Inflammatory macrophage (primary cell): ENCODE measurements at regions not wholly inside any gene's neighbourhood (a gene's known extent, or its start where the extent isn't known, plus 50 kb on each side); places are given as distances from the start of the nearest gene placed in this dataset.

Source experiments
- DNase-seq, 2 donors: peaks; one replicate each; pipeline ENCODE4 v3.0.0-alpha.2; 2020 to 2022

DNA sequence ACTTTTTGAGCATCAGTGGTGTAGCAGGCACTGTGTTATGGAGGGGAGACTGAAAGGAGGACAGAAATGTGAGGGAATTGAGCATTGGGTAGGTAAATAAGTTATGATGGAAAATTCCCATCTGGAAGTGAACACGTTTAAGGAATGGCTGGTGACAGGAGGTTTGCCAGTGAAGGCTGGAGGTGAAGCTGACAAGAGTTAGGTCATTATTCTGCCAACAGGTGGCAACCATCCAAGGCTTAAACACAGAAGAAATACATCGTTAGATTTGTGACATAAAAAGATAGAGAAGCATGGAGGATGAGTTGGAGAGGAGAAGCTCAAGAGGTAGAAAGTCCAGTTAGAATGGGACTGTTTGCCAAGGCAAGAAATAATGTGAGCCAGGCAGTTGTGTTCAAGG lies 455.3 kb upstream of the SGCD start:
- no peak for DNase-seq

GRCh38 chr5:155872629-155873220 lies 454.2 kb upstream of the SGCD start:
- no peak for DNase-seq

GRCh38 chr5:155878991-155879575 lies 447.9 kb upstream of the SGCD start:
- no peak for DNase-seq

GRCh38 chr5:155884041-155884440 lies 442.9 kb upstream of the SGCD start:
- DNase-seq = no peak

DNA sequence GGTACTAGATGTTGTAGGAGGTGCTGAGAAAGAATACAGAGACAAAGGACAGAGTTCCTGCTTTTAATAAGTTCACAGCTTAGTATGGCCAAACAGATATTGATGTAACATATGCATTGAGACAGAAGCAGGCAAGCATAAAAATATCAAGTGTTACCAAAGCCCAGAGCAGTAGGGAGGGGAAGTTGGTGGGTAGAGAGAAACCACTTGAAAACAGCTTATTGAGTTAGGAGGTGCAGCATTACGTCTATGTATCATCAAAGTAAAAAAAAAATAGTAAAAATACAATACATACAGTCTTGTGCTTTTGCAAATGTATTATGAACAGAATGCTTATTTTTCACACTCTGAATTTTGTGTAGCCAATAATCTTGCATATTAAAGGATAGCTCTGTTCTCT lies 441.8 kb upstream of the SGCD start:
- DNase-seq = no peak

DNA sequence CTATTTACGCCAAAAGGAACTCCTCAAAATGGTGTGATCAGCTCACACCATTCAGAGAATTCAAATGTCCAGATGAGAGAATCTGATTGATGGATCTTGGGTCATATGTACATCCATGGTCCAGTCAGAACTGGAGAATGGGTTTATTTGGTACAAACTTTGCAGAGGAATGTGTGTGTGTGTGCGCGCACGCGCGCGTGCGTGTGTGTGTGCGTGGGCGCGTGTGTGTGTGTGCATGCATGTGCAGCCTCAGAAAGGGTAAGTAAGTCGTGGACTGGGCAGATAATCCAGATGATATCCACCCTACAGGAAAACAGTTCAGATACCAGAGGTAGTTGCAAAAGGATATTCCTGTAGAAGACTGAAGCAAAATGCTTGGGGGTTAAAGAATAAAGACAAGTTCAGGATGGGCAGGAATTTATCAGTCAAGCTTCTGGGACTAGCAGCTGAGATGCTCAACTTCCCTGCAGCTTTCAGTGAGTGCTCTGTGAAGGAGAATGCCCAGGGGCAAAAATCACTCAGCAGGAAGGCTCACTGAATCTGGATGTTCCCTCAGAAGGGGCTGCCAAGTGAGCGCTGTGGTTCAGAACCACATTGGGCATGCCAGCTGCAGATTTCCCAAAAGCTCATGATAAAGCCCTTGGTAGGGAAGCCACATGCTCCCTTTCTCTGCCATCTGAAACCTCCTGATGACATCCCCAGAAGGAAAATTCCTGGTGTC lies 440.5 kb upstream of the SGCD start:
- no peak for DNase-seq

DNA sequence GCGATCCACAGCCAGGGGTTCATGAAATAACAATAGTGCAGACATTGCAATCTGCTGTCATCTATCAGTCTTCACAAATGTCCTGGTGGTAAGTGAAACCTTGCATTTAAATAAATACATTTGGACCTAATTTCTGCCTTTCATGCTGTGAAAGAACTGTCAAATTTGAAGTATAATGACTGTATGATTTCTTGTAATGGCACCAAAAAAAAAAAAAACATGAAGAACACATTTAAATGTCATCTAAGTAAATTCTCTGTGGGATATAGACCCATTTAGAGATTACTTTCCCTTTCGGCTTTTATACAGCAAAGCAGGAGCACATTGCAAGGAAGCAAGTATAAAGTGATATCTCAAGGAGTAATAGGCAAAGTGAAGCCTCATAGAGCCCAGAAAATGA lies 431.5 kb upstream of the SGCD start:
- DNase-seq = no peak

DNA sequence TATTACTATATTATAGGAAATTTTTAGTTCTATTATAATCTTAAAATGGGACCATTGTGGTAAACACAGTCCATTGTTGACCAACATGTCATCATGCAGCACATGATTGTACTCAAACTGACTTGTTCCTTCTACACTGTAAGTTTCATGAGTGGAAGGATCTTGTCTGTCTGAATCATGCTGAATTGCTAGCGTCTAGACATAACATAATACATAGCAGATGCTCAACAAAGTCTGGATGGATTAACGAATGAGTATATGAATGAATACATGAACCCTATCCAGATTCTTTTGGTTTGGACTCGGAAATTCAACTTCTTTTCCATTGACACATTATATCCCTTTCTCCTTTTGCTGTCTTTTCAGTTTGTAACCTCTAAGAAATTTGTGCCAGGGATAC lies 429.2 kb upstream of the SGCD start:
- no peak for DNase-seq

DNA sequence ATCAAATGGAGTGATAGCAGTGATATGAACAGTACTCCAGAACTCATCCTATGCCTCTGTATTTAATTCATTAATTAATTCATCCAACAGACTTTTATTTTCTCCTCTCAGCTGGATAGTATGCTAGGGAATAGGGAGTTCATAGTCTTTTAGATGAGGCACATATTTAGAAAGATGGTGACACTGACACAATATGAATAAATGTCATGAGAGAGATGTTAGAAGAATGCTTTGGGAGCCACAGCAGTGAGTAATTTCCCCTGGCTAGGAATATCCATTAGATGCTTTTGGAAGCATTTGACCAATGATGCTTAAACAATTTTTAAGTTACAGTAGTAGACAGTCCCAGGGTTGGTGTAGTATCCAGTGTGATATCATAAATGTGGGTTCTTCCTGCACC lies 428.7 kb upstream of the SGCD start:
- DNase-seq = no peak

GRCh38 chr5:155903791-155904190 lies 423.2 kb upstream of the SGCD start:
- no peak for DNase-seq

DNA sequence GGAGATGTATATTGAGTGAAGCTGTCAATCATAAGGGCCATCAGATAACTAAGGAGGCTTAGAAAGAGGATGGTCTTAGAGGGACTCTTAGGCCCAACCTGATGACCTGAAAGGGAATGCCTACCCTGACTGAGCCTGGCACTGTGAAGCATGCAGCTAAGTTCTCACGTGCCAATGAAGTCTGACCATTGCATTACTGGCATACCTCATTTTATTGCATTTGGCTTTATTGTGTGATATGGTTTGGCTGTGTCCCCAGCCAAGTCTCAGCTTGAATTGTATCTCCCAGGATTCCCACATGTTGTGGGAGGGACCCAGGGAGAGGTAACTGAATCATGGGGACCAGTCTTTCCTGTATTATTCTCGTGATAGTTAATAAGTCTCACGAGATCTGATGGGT lies 421.6 kb upstream of the SGCD start:
- DNase-seq = no peak

DNA sequence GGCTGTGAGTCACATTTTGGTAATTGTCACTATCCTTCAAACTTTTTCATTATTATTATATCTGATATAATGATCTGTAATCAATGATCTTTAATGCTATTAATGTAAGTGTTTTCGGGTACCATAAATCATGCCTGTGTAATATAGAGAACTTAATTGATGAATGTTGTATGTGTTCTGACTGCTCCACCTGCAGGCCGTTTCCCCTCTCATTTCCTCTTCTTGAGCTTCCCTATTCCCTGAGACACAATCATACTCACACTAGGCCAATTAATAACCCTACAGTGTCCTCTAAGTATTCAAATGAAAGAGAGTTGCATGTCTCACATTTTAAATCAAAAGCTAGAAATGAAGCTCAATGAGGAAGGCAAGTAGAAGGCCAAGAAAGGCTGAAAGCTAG lies 420.9 kb upstream of the SGCD start:
- no peak for DNase-seq

GRCh38 chr5:155908543-155908942 lies 418.4 kb upstream of the SGCD start:
- DNase-seq = no peak

GRCh38 chr5:155912291-155912690 lies 414.7 kb upstream of the SGCD start:
- DNase-seq = no peak

DNA sequence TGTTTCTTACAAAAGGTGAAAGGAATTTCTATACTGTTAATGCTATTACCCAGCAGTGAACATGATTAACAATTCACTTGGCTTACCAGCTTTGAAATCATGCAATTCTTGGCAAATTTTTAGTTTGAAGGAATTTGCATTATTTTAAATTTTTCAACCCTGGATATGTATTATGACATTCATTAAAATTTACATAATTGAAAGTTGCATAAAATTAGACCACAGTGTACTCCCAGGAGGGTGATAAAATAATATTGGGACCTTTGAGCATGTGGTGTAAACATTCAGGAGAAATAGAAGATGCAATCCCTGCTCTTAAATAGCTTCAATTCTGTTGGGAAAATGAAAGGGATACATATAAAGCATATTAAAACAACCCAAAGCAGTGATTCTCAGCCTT lies 412.2 kb upstream of the SGCD start:
- no peak for DNase-seq

DNA sequence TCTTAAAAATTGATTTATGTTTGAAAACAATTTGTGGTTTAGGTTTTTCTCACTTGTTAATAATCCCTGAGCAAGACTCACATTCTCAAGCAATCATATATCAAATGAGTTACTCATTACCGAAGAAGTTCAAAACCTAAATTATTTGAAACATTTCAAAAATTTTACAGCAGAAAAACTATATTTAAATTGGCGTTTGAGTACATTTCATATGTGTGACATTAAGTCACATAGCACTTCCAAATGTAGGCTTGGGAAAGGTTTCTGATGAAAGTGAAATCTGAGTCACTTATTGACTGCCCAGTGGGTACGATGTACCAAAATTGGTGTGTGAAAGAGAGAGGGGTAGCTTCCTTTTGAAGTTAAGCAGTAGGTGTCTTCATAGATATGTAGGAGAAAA lies 411.4 kb upstream of the SGCD start:
- DNase-seq = no peak

DNA sequence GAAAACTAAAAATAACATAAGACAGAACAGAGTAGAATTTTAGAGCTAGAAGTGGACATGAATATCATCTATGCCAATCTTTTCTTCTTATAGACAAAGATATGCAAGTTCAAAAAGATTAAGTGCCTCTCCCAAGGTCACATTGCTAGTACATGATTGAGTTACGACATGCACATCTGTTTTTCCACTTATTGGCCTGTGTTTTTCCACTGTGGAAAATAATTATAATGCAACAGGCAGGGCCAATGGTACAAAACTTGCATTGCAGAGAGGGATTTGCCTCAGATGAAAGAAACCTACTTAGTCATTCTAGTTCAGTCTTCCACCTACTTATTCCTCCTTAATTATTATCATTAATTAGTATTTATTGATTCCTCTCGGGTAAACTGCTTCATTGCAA lies 407.8 kb upstream of the SGCD start:
- DNase-seq = no peak

DNA sequence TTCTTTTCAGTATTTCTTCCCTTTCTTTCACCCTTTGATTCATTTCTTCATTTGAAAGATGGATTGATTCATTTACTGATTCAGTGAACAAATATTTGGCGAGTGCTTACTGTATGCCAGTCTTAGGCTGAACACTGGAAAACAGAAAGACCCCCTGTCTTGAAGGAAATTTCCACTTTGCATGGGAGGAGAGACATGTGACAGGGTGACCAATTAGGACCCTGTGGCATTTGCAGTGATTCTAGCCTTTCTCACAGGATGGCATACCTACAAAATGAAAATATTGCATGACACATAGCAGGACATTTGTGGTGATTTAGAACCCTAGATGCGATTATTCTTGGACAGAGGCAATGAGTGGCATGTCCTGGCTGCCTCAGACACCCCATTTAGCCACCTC lies 407.2 kb upstream of the SGCD start:
- DNase-seq = no peak

DNA sequence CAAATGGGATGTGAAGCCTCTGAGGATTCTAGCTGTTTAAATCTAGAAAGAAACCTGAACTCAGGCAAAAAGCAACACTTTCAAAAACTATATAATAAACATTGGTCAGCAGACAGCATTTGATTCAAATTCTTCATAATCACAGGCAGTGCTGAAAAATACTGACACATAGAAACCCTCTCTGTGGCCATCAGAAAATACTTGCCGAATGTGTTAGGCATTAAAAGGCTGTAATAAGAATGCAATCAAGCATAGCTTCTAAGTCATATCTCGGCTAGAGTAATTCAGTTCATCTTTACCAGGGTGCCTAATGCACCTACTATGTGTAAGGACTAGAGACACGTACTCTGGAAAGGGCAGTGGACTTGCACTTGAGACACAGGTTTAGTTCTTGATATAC lies 405.3 kb upstream of the SGCD start:
- no peak for DNase-seq

- DNase-seq = no peak
Observed at GRCh38 chr5:155923784-155924183, 403.2 kb upstream of the SGCD start.

DNA sequence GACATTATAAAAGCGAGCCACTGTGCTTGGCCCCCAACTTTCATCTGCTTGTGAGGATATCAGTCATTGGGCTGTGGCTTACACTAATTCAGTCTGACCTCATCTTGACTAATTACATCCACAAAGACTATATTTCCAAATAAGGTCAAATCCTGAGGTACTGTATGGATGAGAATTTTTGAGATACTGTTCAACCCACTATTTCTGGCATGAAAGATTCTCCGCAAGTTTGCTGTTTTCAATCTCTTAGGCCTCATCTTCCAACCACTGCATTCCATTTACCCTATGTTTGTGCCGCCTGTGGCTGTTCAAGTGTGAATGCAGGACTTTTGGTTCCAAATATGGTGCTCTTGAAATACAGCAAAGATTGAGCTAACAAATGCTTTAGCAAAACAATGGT lies 400.9 kb upstream of the SGCD start:
- no peak for DNase-seq

DNA sequence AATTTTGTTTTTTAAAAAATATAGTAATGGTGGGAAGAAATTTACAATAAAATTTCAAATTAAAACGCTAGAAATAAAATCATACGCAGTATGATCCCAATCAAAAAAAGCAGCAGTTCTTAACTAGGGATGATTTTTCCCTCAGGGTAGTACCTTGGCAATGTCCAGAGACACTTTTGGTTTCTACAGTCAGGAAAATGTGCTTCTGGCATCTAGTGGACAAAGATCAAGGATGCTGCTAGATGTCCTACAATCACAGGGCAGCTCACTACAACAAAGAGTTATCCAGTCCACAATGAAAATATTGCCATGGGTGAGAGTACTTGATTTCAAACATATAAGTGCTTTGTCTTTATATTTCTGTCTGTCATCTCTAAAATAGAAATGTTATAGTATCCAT lies 400.2 kb upstream of the SGCD start:
- no peak for DNase-seq

GRCh38 chr5:155929112-155929511 lies 397.9 kb upstream of the SGCD start:
- no peak for DNase-seq

DNA sequence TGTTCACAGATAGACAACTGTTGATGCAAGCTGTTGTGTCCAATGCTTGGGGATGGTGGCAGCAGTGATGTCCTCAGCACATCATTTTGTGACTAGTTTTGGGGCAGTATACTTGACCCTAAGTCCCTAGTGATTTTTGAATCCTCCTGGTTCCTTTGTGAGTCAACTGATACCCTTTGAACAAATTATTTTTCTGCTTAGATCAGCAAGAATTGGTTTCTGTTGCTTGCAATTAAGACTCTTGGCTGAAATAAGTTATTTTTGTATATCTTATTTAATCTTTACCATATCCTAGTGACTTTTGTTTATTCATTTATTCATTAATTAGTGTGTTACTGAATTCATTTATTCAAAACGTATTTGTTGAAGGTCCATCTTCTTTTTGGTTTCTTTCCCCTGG lies 392.0 kb upstream of the SGCD start:
- DNase-seq = no peak

DNA sequence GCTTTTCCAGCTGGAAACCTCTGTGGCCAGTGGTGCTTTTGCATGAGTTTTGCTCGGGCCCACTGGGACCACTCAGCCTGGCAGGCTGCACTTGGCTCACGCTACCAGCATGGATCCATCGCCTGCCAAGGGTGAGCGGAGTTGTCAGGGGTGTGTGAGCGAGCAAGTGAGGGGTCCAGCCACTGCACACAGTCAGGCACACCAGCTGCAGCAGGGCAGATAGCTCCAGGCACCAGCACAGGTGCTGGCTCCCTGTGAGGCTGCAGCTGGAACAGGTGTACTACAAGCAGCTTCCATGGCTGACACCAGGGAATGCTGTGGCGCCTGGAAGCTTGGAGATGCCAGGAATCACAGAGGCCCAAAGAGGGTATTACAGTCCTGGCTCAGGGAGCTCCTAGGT lies 391.2 kb upstream of the SGCD start:
- no peak for DNase-seq
